Activated CD8-positive, alpha-beta memory T cell treated with anti-CD3 and anti-CD28 coated beads for 24 hours (primary cell): ENCODE measurements at regions not wholly inside any gene's neighbourhood (a gene's known extent, or its start where the extent isn't known, plus 50 kb on each side); places are given as distances from the start of the nearest gene placed in this dataset.
"Not testable (repeated sequence)": the region's sequence is repeated elsewhere in the genome, so short reads cannot be mapped to it uniquely, and the experiment has no call there.

Experiments used
- DNase-seq: peaks from one replicate; pipeline ENCODE4 v3.0.0-alpha.2; 2020

- no peak for DNase-seq
These were observed 329.2 kb downstream of the OSTF1 start for GRCh38 chr9:75417471-75417870.

GRCh38 chr9:75418518-75418917 lies 330.2 kb downstream of the OSTF1 start:
- no peak for DNase-seq

- DNase-seq: no peak
These were observed 334.7 kb downstream of the OSTF1 start for GRCh38 chr9:75422944-75423522.

- no peak for DNase-seq
These were observed 341.5 kb downstream of the OSTF1 start for GRCh38 chr9:75429531-75430475.

GRCh38 chr9:75431375-75431774 lies 343.1 kb downstream of the OSTF1 start:
- DNase-seq: no peak

GRCh38 chr9:75432386-75432785 lies 344.1 kb downstream of the OSTF1 start:
- DNase-seq: no peak

GRCh38 chr9:75432888-75433287 lies 344.6 kb downstream of the OSTF1 start:
- DNase-seq: no peak

- DNase-seq: no peak
These were observed 350.4 kb downstream of the OSTF1 start for GRCh38 chr9:75438716-75439115.

- no peak for DNase-seq
These were observed 352.6 kb downstream of the OSTF1 start for GRCh38 chr9:75440914-75441313.

GRCh38 chr9:75445144-75445543 lies 356.8 kb downstream of the OSTF1 start:
- no peak for DNase-seq

GRCh38 chr9:75447281-75447680 lies 359.0 kb downstream of the OSTF1 start:
- DNase-seq: no peak

- DNase-seq: no peak
These were observed 360.0 kb downstream of the OSTF1 start for GRCh38 chr9:75448281-75448680.

GRCh38 chr9:75448955-75449354 lies 360.6 kb downstream of the OSTF1 start:
- DNase-seq: no peak

GRCh38 chr9:75451045-75451444 lies 362.7 kb downstream of the OSTF1 start:
- DNase-seq: no peak

- no peak for DNase-seq
These were observed 363.2 kb downstream of the OSTF1 start for GRCh38 chr9:75451505-75451904.

- no peak for DNase-seq
These were observed 364.2 kb downstream of the OSTF1 start for GRCh38 chr9:75452512-75452911.

GRCh38 chr9:75454043-75454442 lies 365.7 kb downstream of the OSTF1 start:
- DNase-seq: no peak

- no peak for DNase-seq
These were observed 366.6 kb downstream of the OSTF1 start for GRCh38 chr9:75454891-75455290.

- DNase-seq: no peak
These were observed 367.2 kb downstream of the OSTF1 start for GRCh38 chr9:75455444-75455921.

GRCh38 chr9:75456698-75457097 lies 368.4 kb downstream of the OSTF1 start:
- no peak for DNase-seq

- DNase-seq: no peak
These were observed 369.2 kb downstream of the OSTF1 start for GRCh38 chr9:75457474-75458011.

GRCh38 chr9:75459311-75459710 lies 371.0 kb downstream of the OSTF1 start:
- DNase-seq: not testable (repeated sequence)

- no peak for DNase-seq
These were observed 372.9 kb downstream of the OSTF1 start for GRCh38 chr9:75461183-75461582.

- DNase-seq: no peak
These were observed 374.6 kb downstream of the OSTF1 start for GRCh38 chr9:75462866-75463265.
